ENCODE measurements at regions not wholly inside any gene's neighbourhood (a gene's known extent, or its start where the extent isn't known, plus 50 kb on each side); places are given as distances from the start of the nearest gene placed in this dataset.

DNA sequence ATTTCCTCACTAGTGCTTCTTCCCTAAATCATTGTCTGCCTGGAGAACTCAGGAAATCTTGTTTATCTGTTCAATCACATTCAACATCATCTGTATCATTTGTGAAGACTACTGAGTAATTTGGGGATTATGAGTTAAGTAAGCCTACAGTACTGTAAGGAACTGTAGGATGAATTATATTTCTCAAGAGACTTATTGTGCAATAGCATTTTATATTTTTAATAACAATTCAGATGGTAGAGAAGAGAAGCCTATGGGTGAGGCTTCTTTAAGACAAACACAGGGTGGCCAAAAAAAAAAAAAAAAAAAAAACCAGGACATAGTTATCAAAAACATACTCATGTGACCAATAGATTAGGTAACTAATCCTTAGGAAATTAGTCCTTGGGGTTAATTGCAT is 282.7 kb downstream of the FAM181B start:
- no peak overlapping the region for H3K4me3 ChIP-seq (ENCODE audit: low read depth in 1 of 3, low read length in 3 of 3)
- H3K9ac ChIP-seq (ENCODE audit: low read depth in 1 of 2, low read length in 2 of 2) = no peak overlapping the region
- DNase-seq (ENCODE audit: low spot score) = no peak
- H3K27ac ChIP-seq (ENCODE audit: low read depth in 1 of 2, low read length in 2 of 2) = no peak overlapping the region
- no peaks in the 10 kb centered on the region for H3K36me3 ChIP-seq (ENCODE audit: control insufficient read depth in 4 of 4, insufficient read depth in 3 of 4, low read depth in 1 of 4, low read length in 3 of 4)
- H3K4me1 ChIP-seq (ENCODE audit: control insufficient read depth in 4 of 4, insufficient read depth in 4 of 4, low read length in 3 of 4) = no peaks in the 10 kb centered on the region
- peaks cover 0 to 3% (median 0%) of the 10 kb centered on the region in 4 donors for H3K9me3 ChIP-seq (ENCODE audit: control insufficient read depth in 4 of 4, low read length in 3 of 4)
- H3K27me3 ChIP-seq (ENCODE audit: control insufficient read depth in 4 of 4, insufficient read depth in 4 of 4, low read length in 3 of 4) = no peaks in the 10 kb centered on the region
- no peak for TF ChIP-seq RAD21 (IDR thresholded peaks at IDR 0.05)
- TF ChIP-seq, protein P1, sequence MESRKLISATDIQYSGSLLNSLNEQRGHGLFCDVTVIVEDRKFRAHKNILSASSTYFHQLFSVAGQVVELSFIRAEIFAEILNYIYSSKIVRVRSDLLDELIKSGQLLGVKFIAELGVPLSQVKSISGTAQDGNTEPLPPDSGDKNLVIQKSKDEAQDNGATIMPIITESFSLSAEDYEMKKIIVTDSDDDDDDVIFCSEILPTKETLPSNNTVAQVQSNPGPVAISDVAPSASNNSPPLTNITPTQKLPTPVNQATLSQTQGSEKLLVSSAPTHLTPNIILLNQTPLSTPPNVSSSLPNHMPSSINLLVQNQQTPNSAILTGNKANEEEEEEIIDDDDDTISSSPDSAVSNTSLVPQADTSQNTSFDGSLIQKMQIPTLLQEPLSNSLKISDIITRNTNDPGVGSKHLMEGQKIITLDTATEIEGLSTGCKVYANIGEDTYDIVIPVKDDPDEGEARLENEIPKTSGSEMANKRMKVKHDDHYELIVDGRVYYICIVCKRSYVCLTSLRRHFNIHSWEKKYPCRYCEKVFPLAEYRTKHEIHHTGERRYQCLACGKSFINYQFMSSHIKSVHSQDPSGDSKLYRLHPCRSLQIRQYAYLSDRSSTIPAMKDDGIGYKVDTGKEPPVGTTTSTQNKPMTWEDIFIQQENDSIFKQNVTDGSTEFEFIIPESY (IDR thresholded peaks at IDR 0.05) = no peak
- TF ChIP-seq NR2F2 (IDR thresholded peaks at IDR 0.05) = no peak

DNA sequence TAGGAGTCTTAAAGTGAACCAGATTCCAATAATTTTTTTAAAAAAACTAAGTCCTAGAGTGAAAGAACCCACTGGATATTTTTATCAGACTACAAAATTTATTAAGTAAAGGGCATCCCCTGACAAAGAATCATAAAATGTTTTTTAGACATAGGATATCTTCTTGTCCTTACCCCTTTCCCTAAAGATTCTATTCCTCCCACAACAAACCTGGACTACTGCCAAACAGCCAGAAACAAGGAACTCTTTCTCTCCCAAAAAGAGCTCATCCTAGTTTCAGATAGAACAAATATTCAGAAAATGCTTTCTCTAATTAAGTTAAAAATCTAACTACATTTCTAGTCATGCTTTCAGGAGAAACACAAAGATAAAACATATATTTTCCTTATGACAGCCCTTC is 327.1 kb downstream of the FAM181B start:
- H3K36me3 ChIP-seq (ENCODE audit: control insufficient read depth in 4 of 4, insufficient read depth in 3 of 4, low read depth in 1 of 4, low read length in 3 of 4) = no peaks in the 10 kb centered on the region
- TF ChIP-seq EGR1 (IDR thresholded peaks at IDR 0.05; ENCODE audit: low read depth in 2 of 2) (no peak), JUND (IDR thresholded peaks at IDR 0.05) (no peak), YY1 (IDR thresholded peaks at IDR 0.05) (no peak), HNF4A (conservative IDR thresholded peaks at IDR 0.05) (no peak), FOXA2 (IDR thresholded peaks at IDR 0.05) (no peak), GABPA (IDR thresholded peaks at IDR 0.05 in 1 of 2, conservative IDR thresholded peaks at IDR 0.05 in 1 of 2) (no peak), FOXA1 (IDR thresholded peaks at IDR 0.05) (no peak), NR2F2 (IDR thresholded peaks at IDR 0.05) (no peak), TAF1 (conservative IDR thresholded peaks at IDR 0.05) (no peak), HNF4G (IDR thresholded peaks at IDR 0.05) (no peak), RXRA (IDR thresholded peaks at IDR 0.05) (no peak), SP1 (IDR thresholded peaks at IDR 0.05) (no peak), RAD21 (IDR thresholded peaks at IDR 0.05) (no peak)
- TF ChIP-seq, protein P1 (IDR thresholded peaks at IDR 0.05) = no peak
- TF ChIP-seq, protein P2, sequence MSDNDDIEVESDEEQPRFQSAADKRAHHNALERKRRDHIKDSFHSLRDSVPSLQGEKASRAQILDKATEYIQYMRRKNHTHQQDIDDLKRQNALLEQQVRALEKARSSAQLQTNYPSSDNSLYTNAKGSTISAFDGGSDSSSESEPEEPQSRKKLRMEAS (IDR thresholded peaks at IDR 0.05) = no peak
- TF ChIP-seq, protein P3, sequence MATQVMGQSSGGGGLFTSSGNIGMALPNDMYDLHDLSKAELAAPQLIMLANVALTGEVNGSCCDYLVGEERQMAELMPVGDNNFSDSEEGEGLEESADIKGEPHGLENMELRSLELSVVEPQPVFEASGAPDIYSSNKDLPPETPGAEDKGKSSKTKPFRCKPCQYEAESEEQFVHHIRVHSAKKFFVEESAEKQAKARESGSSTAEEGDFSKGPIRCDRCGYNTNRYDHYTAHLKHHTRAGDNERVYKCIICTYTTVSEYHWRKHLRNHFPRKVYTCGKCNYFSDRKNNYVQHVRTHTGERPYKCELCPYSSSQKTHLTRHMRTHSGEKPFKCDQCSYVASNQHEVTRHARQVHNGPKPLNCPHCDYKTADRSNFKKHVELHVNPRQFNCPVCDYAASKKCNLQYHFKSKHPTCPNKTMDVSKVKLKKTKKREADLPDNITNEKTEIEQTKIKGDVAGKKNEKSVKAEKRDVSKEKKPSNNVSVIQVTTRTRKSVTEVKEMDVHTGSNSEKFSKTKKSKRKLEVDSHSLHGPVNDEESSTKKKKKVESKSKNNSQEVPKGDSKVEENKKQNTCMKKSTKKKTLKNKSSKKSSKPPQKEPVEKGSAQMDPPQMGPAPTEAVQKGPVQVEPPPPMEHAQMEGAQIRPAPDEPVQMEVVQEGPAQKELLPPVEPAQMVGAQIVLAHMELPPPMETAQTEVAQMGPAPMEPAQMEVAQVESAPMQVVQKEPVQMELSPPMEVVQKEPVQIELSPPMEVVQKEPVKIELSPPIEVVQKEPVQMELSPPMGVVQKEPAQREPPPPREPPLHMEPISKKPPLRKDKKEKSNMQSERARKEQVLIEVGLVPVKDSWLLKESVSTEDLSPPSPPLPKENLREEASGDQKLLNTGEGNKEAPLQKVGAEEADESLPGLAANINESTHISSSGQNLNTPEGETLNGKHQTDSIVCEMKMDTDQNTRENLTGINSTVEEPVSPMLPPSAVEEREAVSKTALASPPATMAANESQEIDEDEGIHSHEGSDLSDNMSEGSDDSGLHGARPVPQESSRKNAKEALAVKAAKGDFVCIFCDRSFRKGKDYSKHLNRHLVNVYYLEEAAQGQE (IDR thresholded peaks at IDR 0.05) = no peak
- TF ChIP-seq, protein P4, sequence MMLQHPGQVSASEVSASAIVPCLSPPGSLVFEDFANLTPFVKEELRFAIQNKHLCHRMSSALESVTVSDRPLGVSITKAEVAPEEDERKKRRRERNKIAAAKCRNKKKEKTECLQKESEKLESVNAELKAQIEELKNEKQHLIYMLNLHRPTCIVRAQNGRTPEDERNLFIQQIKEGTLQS (IDR thresholded peaks at IDR 0.05) = no peak
- TF ChIP-seq, protein P5, sequence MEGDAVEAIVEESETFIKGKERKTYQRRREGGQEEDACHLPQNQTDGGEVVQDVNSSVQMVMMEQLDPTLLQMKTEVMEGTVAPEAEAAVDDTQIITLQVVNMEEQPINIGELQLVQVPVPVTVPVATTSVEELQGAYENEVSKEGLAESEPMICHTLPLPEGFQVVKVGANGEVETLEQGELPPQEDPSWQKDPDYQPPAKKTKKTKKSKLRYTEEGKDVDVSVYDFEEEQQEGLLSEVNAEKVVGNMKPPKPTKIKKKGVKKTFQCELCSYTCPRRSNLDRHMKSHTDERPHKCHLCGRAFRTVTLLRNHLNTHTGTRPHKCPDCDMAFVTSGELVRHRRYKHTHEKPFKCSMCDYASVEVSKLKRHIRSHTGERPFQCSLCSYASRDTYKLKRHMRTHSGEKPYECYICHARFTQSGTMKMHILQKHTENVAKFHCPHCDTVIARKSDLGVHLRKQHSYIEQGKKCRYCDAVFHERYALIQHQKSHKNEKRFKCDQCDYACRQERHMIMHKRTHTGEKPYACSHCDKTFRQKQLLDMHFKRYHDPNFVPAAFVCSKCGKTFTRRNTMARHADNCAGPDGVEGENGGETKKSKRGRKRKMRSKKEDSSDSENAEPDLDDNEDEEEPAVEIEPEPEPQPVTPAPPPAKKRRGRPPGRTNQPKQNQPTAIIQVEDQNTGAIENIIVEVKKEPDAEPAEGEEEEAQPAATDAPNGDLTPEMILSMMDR (IDR thresholded peaks at IDR 0.05; ENCODE audit: low read depth, low read length, missing input control) = no peak
- no peak for DNase-seq (ENCODE audit: low spot score)

More for the DNA sequence above, 327.1 kb downstream of the FAM181B start:
- no peak overlapping the region for H3K27ac ChIP-seq (ENCODE audit: low read depth in 1 of 2, low read length in 2 of 2)
- no peak overlapping the region for H3K4me3 ChIP-seq (ENCODE audit: low read depth in 1 of 3, low read length in 3 of 3)
- H3K9me3 ChIP-seq (ENCODE audit: control insufficient read depth in 4 of 4, low read length in 3 of 4) = no peaks in the 10 kb centered on the region
- no peak overlapping the region for H3K9ac ChIP-seq (ENCODE audit: low read depth in 1 of 2, low read length in 2 of 2)
- no peaks in the 10 kb centered on the region for H3K4me1 ChIP-seq (ENCODE audit: control insufficient read depth in 4 of 4, insufficient read depth in 4 of 4, low read length in 3 of 4)
- H3K27me3 ChIP-seq (ENCODE audit: control insufficient read depth in 4 of 4, insufficient read depth in 4 of 4, low read length in 3 of 4) = no peaks in the 10 kb centered on the region

Data from liver (tissue), 7 donors.